ENCODE measurements at regions not wholly inside any gene's neighbourhood (a gene's known extent, or its start where the extent isn't known, plus 50 kb on each side); places are given as distances from the start of the nearest gene placed in this dataset.
"Not testable (repeated sequence)": the region's sequence is repeated elsewhere in the genome, so short reads cannot be mapped to it uniquely, and the experiment has no call there.

GRCh38 chr13:54593504-54593903, 1564.9 kb downstream of the OLFM4 start:
- DNase-seq (ENCODE audit: low spot score): no peak

- no peak for DNase-seq (ENCODE audit: low spot score)
Measured at GRCh38 chr13:54597540-54598088, 1569.0 kb downstream of the OLFM4 start.

GRCh38 chr13:54599413-54599812, 1570.8 kb downstream of the OLFM4 start:
- DNase-seq (ENCODE audit: low spot score): no peak

GRCh38 chr13:54606944-54607343, 1578.3 kb downstream of the OLFM4 start:
- DNase-seq (ENCODE audit: low spot score): no peak

GRCh38 chr13:54607421-54607820, 1578.8 kb downstream of the OLFM4 start:
- DNase-seq (ENCODE audit: low spot score): no peak

- no peak for DNase-seq (ENCODE audit: low spot score)
Measured at GRCh38 chr13:54611390-54611789, 1582.8 kb downstream of the OLFM4 start.

- no peak for DNase-seq (ENCODE audit: low spot score)
Measured at GRCh38 chr13:54614726-54615125, 1586.1 kb downstream of the OLFM4 start.

- not testable (repeated sequence) for DNase-seq (ENCODE audit: low spot score)
Measured at GRCh38 chr13:54626504-54626903, 1597.9 kb downstream of the OLFM4 start.

GRCh38 chr13:54627646-54628372, 1599.2 kb downstream of the OLFM4 start:
- DNase-seq (ENCODE audit: low spot score): peak; percentile 23

GRCh38 chr13:54628383-54628782, 1599.8 kb downstream of the OLFM4 start:
- no peak for DNase-seq (ENCODE audit: low spot score)

- DNase-seq (ENCODE audit: low spot score): no peak
Measured at GRCh38 chr13:54633456-54633855, 1604.8 kb downstream of the OLFM4 start.

- no peak for DNase-seq (ENCODE audit: low spot score)
Measured at GRCh38 chr13:54636231-54636630, 1607.6 kb downstream of the OLFM4 start.

GRCh38 chr13:54637366-54637765, 1608.8 kb downstream of the OLFM4 start:
- DNase-seq (ENCODE audit: low spot score): peak; percentile 52

- no peak for DNase-seq (ENCODE audit: low spot score)
Measured at GRCh38 chr13:54640719-54641118, 1612.1 kb downstream of the OLFM4 start.

GRCh38 chr13:54643863-54644262, 1615.2 kb downstream of the OLFM4 start:
- no peak for DNase-seq (ENCODE audit: low spot score)

- no peak for DNase-seq (ENCODE audit: low spot score)
Measured at GRCh38 chr13:54647275-54647674, 1618.7 kb downstream of the OLFM4 start.

GRCh38 chr13:54657588-54657987, 1629.0 kb downstream of the OLFM4 start:
- DNase-seq (ENCODE audit: low spot score): no peak

GRCh38 chr13:54658771-54659170, 1630.2 kb downstream of the OLFM4 start:
- DNase-seq (ENCODE audit: low spot score): no peak

- DNase-seq (ENCODE audit: low spot score): no peak
Measured at GRCh38 chr13:54660277-54660676, 1631.7 kb downstream of the OLFM4 start.

GRCh38 chr13:54676526-54677113, 1648.0 kb downstream of the OLFM4 start:
- no peak for DNase-seq (ENCODE audit: low spot score)

- DNase-seq (ENCODE audit: low spot score): no peak
Measured at GRCh38 chr13:54682184-54682583, 1653.6 kb downstream of the OLFM4 start.

GRCh38 chr13:54687173-54687572, 1658.6 kb downstream of the OLFM4 start:
- no peak for DNase-seq (ENCODE audit: low spot score)

GRCh38 chr13:54699831-54700230, 1671.2 kb downstream of the OLFM4 start:
- DNase-seq (ENCODE audit: low spot score): no peak
